Panc1 (cell line): ENCODE measurements at regions not wholly inside any gene's neighbourhood (a gene's known extent, or its start where the extent isn't known, plus 50 kb on each side); places are given as distances from the start of the nearest gene placed in this dataset.

ENCODE experiments used
- ATAC-seq: fragments of 200-7000 bp; cut with Tn5 transposase; 2 replicates; pipeline ENCODE4 v1.9.1; 2020; ENCODE audit warnings: mild to moderate bottlenecking, moderate library complexity
- BruUV-seq: library from RNA; stranded (reverse); fragments of 400-500 nt; replicated peaks from 2 replicates; lab custom pipeline; 2021; lab: Mats Ljungman, UMichigan
- CTCF ChIA-PET: fragments of 300-600 bp; sonication (Branson Sonifier 250); formaldehyde crosslinking; loops from one replicate; lab custom pipeline; 2022; ENCODE audit warnings: antibody characterized with exemption; lab: Charles Lee
- POLR2A ChIA-PET: fragments of 300-600 bp; sonication (Branson Sonifier 250); formaldehyde crosslinking; loops from one replicate; lab custom pipeline; 2022; ENCODE audit warnings: antibody characterized with exemption; lab: Charles Lee
- DNase-seq: peaks from one replicate; pipeline ENCODE4 v3.0.0-alpha.2; 2010; ENCODE audit warnings: low read depth, low spot score
- H3K27ac ChIP-seq: 2 replicates; pipeline ENCODE4 v1.5.1; 2011; ENCODE audit warnings: mild to moderate bottlenecking, low read length, inconsistent platforms
- H3K27me3 ChIP-seq: fragments of 200-500 bp; sonication (Bioruptor generic); 2 replicates; pipeline ENCODE4 v1.6.0; 2014; ENCODE audit warnings: low read length, inconsistent platforms; ENCODE audit not compliant: control insufficient read depth, insufficient read depth
- H3K36me3 ChIP-seq: fragments of 200-500 bp; sonication (Bioruptor generic); 2 replicates; pipeline ENCODE4 v1.5.1; 2014; ENCODE audit warnings: inconsistent platforms, mild to moderate bottlenecking, low read length, moderate library complexity; ENCODE audit not compliant: control insufficient read depth, insufficient read depth
- H3K4me1 ChIP-seq: 2 replicates; pipeline ENCODE4 v1.5.1; 2011; ENCODE audit warnings: inconsistent platforms, mild to moderate bottlenecking, low read length, moderate library complexity; ENCODE audit not compliant: control insufficient read depth, insufficient read depth
- H3K4me3 ChIP-seq, 2 experiments: 2 replicates each; pipeline ENCODE4 v1.5.1; 2011 to 2012; ENCODE audit warnings: low read depth in 2 of 2, low read length in 2 of 2, mild to moderate bottlenecking in 2 of 2, inconsistent platforms in 1 of 2, moderate library complexity in 1 of 2
- H3K9me3 ChIP-seq: fragments of 200-500 bp; sonication (Bioruptor generic); 2 replicates; pipeline ENCODE4 v1.5.1; 2014; ENCODE audit warnings: low read depth, mild to moderate bottlenecking, inconsistent platforms, low read length, moderate library complexity; ENCODE audit not compliant: control insufficient read depth, insufficient read depth
- POLR2AphosphoS5 ChIP-seq: IDR thresholded peaks from 2 replicates; pipeline ENCODE4 v1.6.1; 2012; ENCODE audit warnings: mild to moderate bottlenecking, low read depth, low read length, moderate library complexity
- SIN3A ChIP-seq: IDR thresholded peaks from 2 replicates; pipeline ENCODE4 v1.6.1; 2012; ENCODE audit warnings: low read depth, mild to moderate bottlenecking, low read length, moderate library complexity, borderline replicate concordance; ENCODE audit not compliant: insufficient read depth
- TCF7L2 ChIP-seq: IDR thresholded peaks from 2 replicates; pipeline ENCODE4 v1.6.1; 2011; ENCODE audit warnings: mild to moderate bottlenecking, low read depth, low read length, inconsistent platforms
- in situ Hi-C: cut with HindIII; loops from 2 replicates; pipeline ENCODE4 v1.10.0; 2016; ENCODE audit warnings: low sequenced_read_pairs, low pct_unique_long_range_greater_than_20kb
- intact Hi-C: fragments of 100-400 bp; cut with micrococcal nuclease; formaldehyde crosslinking; loops from one replicate; pipeline ENCODE4 v1.10.0; 2022; ENCODE audit not compliant: unreplicated experiment
- TF ChIP-seq, protein P1 (sequence below): fragments of 450-650 bp; IDR thresholded peaks from 2 replicates; pipeline ENCODE4 v1.5.1; 2017; ENCODE audit warnings: mild to moderate bottlenecking
- TF ChIP-seq, protein P2 (sequence below), 2 experiments: IDR thresholded peaks; 2 replicates each; pipeline ENCODE4 v1.6.1; 2011 to 2012; ENCODE audit warnings: low read depth in 2 of 2, control low read depth in 1 of 2, low read length in 1 of 2, mild to moderate bottlenecking in 1 of 2, moderate library complexity in 1 of 2; ENCODE audit not compliant: insufficient read depth in 1 of 2

- no peak for ATAC-seq
- no peaks in the 10 kb centered on the region; the same call in 1 of the 2 replicates for H3K4me1 ChIP-seq
- no peak for DNase-seq
- H3K4me3 ChIP-seq = no peak overlapping the region
- POLR2A ChIA-PET = no interaction called here
- H3K27me3 ChIP-seq = peaks cover 9% of the 10 kb centered on the region
- H3K27ac ChIP-seq = no peak overlapping the region
- no TSS peak for BruUV-seq
- in situ Hi-C loops (no loop called here), intact Hi-C loops (no loop called here)
- TF ChIP-seq SIN3A (no peak), POLR2AphosphoS5 (no peak), TCF7L2 (no peak)
- TF ChIP-seq, protein P1, sequence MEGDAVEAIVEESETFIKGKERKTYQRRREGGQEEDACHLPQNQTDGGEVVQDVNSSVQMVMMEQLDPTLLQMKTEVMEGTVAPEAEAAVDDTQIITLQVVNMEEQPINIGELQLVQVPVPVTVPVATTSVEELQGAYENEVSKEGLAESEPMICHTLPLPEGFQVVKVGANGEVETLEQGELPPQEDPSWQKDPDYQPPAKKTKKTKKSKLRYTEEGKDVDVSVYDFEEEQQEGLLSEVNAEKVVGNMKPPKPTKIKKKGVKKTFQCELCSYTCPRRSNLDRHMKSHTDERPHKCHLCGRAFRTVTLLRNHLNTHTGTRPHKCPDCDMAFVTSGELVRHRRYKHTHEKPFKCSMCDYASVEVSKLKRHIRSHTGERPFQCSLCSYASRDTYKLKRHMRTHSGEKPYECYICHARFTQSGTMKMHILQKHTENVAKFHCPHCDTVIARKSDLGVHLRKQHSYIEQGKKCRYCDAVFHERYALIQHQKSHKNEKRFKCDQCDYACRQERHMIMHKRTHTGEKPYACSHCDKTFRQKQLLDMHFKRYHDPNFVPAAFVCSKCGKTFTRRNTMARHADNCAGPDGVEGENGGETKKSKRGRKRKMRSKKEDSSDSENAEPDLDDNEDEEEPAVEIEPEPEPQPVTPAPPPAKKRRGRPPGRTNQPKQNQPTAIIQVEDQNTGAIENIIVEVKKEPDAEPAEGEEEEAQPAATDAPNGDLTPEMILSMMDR = no peak
- TF ChIP-seq, protein P2, sequence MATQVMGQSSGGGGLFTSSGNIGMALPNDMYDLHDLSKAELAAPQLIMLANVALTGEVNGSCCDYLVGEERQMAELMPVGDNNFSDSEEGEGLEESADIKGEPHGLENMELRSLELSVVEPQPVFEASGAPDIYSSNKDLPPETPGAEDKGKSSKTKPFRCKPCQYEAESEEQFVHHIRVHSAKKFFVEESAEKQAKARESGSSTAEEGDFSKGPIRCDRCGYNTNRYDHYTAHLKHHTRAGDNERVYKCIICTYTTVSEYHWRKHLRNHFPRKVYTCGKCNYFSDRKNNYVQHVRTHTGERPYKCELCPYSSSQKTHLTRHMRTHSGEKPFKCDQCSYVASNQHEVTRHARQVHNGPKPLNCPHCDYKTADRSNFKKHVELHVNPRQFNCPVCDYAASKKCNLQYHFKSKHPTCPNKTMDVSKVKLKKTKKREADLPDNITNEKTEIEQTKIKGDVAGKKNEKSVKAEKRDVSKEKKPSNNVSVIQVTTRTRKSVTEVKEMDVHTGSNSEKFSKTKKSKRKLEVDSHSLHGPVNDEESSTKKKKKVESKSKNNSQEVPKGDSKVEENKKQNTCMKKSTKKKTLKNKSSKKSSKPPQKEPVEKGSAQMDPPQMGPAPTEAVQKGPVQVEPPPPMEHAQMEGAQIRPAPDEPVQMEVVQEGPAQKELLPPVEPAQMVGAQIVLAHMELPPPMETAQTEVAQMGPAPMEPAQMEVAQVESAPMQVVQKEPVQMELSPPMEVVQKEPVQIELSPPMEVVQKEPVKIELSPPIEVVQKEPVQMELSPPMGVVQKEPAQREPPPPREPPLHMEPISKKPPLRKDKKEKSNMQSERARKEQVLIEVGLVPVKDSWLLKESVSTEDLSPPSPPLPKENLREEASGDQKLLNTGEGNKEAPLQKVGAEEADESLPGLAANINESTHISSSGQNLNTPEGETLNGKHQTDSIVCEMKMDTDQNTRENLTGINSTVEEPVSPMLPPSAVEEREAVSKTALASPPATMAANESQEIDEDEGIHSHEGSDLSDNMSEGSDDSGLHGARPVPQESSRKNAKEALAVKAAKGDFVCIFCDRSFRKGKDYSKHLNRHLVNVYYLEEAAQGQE (IDR thresholded peaks at IDR 0.05; ENCODE audit: insufficient read depth in 1 of 2, low read depth in 2 of 2, low read length in 1 of 2) = no peak
- no peaks in the 10 kb centered on the region for H3K9me3 ChIP-seq
- CTCF ChIA-PET = interaction anchor here (0.7 kb wide), 1 partner anchor 10 kb away, joined by 3 read pairs; no protein-coding TSS in a partner anchor
- no peaks in the 10 kb centered on the region for H3K36me3 ChIP-seq
These were observed 82.1 kb downstream of the TSN start for GRCh38 chr2:121837591-121837990.

- DNase-seq = no peak
- Histone ChIP-seq H3K36me3 (no peaks in the 10 kb centered on the region), H3K27ac (no peak overlapping the region), H3K4me1 (no peaks in the 10 kb centered on the region; the same call in 1 of the 2 replicates), H3K27me3 (peaks cover 9% of the 10 kb centered on the region), H3K4me3 (no peak overlapping the region), H3K9me3 (no peaks in the 10 kb centered on the region)
- intact Hi-C loops (no loop called here), in situ Hi-C loops (no loop called here)
- CTCF ChIA-PET = no interaction called here
- POLR2A ChIA-PET = no interaction called here
- TF ChIP-seq SIN3A (no peak), POLR2AphosphoS5 (no peak), TCF7L2 (no peak)
- TF ChIP-seq, protein P1 = no peak
- TF ChIP-seq, protein P2 (IDR thresholded peaks at IDR 0.05; ENCODE audit: insufficient read depth in 1 of 2, low read depth in 2 of 2, low read length in 1 of 2) = no peak
- BruUV-seq = no TSS peak
- ATAC-seq = no peak
These were observed 83.1 kb downstream of the TSN start for GRCh38 chr2:121838551-121838950.
